ENCODE measurements at regions not wholly inside any gene's neighbourhood (a gene's known extent, or its start where the extent isn't known, plus 50 kb on each side); places are given as distances from the start of the nearest gene placed in this dataset.

DNA sequence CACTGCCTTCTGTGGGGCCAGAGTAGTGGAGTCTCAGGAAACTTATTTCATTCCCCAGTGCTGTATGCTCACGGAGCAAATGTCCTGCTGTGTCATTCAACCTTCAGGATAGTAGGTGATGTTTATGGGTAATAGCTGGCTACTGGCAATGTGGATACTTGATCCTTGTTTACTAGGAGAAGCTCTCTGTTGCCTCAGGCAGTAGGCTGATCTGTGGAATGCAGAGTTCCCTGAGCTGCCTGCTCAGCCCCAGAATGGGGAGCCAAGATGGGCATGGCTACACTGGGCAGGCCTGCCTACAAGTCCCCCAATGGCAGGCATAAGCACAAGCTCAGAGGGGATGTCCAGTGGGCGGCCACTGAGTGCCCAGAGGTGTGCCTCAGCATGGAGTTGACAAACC, 323.1 kb upstream of the KCNN2 start:
- H3K4me1 ChIP-seq (ENCODE audit: control insufficient read depth, low read length): no peaks in the 10 kb centered on the region
- H3K79me2 ChIP-seq (ENCODE audit: control insufficient read depth, low read length): no peaks in the 10 kb centered on the region
- no peak overlapping the region for H3K4me2 ChIP-seq (ENCODE audit: low read length)
- H3F3A ChIP-seq (ENCODE audit: control insufficient read depth, insufficient read depth): no peaks in the 10 kb centered on the region
- no peak overlapping the region for H3K27ac ChIP-seq (ENCODE audit: low read depth, low read length)
- no peaks in the 10 kb centered on the region for H4K20me1 ChIP-seq (ENCODE audit: control insufficient read depth, insufficient read depth, low read depth, low read length)
- TF ChIP-seq, protein P1, sequence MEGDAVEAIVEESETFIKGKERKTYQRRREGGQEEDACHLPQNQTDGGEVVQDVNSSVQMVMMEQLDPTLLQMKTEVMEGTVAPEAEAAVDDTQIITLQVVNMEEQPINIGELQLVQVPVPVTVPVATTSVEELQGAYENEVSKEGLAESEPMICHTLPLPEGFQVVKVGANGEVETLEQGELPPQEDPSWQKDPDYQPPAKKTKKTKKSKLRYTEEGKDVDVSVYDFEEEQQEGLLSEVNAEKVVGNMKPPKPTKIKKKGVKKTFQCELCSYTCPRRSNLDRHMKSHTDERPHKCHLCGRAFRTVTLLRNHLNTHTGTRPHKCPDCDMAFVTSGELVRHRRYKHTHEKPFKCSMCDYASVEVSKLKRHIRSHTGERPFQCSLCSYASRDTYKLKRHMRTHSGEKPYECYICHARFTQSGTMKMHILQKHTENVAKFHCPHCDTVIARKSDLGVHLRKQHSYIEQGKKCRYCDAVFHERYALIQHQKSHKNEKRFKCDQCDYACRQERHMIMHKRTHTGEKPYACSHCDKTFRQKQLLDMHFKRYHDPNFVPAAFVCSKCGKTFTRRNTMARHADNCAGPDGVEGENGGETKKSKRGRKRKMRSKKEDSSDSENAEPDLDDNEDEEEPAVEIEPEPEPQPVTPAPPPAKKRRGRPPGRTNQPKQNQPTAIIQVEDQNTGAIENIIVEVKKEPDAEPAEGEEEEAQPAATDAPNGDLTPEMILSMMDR (IDR thresholded peaks at IDR 0.05; ENCODE audit: low read depth, low read length, poor library complexity, severe bottlenecking): no peak
- TF ChIP-seq EZH2phosphoT487 (IDR thresholded peaks at IDR 0.05; ENCODE audit: borderline replicate concordance, low read length): no peak
- H3K27me3 ChIP-seq (ENCODE audit: control insufficient read depth, low read length): no peaks in the 10 kb centered on the region
- H3K36me3 ChIP-seq (ENCODE audit: control insufficient read depth, low read length): no peaks in the 10 kb centered on the region
- no peaks in the 10 kb centered on the region for H3K9me2 ChIP-seq (replicated peaks; ENCODE audit: control insufficient read depth, low read length)
- H3K9me3 ChIP-seq (ENCODE audit: control insufficient read depth, insufficient read depth, low read length): peaks cover 3% of the 10 kb centered on the region; the same call in 1 of the 2 replicates
- H3K4me3 ChIP-seq (ENCODE audit: low read length): no peak overlapping the region

DNA sequence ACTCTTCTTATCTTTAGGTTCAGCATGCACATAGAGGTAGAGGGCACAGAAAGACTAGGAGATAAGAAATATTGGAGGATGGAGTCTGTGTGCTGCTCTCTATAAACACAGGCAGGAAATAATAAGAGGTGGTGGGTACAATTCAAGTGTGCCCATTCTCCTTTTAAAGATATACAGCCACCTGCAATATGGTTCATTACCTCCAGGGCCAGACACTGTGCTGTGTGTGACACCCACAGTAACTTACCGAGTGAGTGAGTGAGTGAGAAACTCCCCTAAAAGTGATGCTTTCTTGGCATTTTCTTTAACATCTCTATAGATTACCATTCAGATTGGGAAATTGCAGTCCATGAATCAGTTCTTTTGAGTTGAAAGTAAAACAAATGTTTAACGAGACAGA, 311.8 kb upstream of the KCNN2 start:
- no peak overlapping the region for H3K4me2 ChIP-seq (ENCODE audit: low read length)

DNA sequence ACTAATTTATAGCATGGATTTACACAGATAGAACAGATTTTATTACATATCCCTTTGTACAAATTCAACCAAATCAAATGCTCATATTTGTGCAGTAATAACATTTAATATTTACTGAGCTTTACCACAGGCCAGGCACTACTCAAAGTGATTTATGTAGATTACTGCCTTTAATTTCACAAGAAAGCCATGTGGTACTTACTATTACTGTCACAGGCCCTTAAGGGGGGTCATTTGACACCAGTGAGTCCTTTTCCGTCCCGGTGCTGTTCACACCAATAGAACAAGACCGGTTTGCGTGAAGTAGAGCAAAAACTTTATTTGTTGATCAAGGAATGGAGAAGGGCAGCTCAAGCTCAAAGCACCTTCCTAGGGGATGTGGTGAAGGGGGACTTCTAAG, 308.5 kb upstream of the KCNN2 start:
- Histone ChIP-seq H3K4me1 (ENCODE audit: control insufficient read depth, low read length) (no peaks in the 10 kb centered on the region), H4K20me1 (ENCODE audit: control insufficient read depth, insufficient read depth, low read depth, low read length) (no peaks in the 10 kb centered on the region), H3K27ac (ENCODE audit: low read depth, low read length) (no peak overlapping the region), H3K9me2 (replicated peaks; ENCODE audit: control insufficient read depth, low read length) (no peaks in the 10 kb centered on the region), H3K4me2 (ENCODE audit: low read length) (no peak overlapping the region), H3K27me3 (ENCODE audit: control insufficient read depth, low read length) (no peaks in the 10 kb centered on the region), H3K9me3 (ENCODE audit: control insufficient read depth, insufficient read depth, low read length) (no peaks in the 10 kb centered on the region), H3K4me3 (ENCODE audit: low read length) (no peak overlapping the region), H3K36me3 (ENCODE audit: control insufficient read depth, low read length) (no peaks in the 10 kb centered on the region), H3F3A (ENCODE audit: control insufficient read depth, insufficient read depth) (no peaks in the 10 kb centered on the region), H3K79me2 (ENCODE audit: control insufficient read depth, low read length) (no peaks in the 10 kb centered on the region)
- no peak for TF ChIP-seq EZH2phosphoT487 (IDR thresholded peaks at IDR 0.05; ENCODE audit: borderline replicate concordance, low read length)
- TF ChIP-seq, protein P1 (IDR thresholded peaks at IDR 0.05; ENCODE audit: low read depth, low read length, poor library complexity, severe bottlenecking): no peak

More for the DNA sequence above, 311.8 kb upstream of the KCNN2 start:
- TF ChIP-seq, protein P1 (IDR thresholded peaks at IDR 0.05; ENCODE audit: low read depth, low read length, poor library complexity, severe bottlenecking): no peak
- no peak for TF ChIP-seq EZH2phosphoT487 (IDR thresholded peaks at IDR 0.05; ENCODE audit: borderline replicate concordance, low read length)
- H3K9me3 ChIP-seq (ENCODE audit: control insufficient read depth, insufficient read depth, low read length): no peaks in the 10 kb centered on the region
- H3K27ac ChIP-seq (ENCODE audit: low read depth, low read length): no peak overlapping the region
- H3K9me2 ChIP-seq (replicated peaks; ENCODE audit: control insufficient read depth, low read length): no peaks in the 10 kb centered on the region
- no peaks in the 10 kb centered on the region for H3K27me3 ChIP-seq (ENCODE audit: control insufficient read depth, low read length)
- no peaks in the 10 kb centered on the region for H3K79me2 ChIP-seq (ENCODE audit: control insufficient read depth, low read length)
- H3K4me1 ChIP-seq (ENCODE audit: control insufficient read depth, low read length): no peaks in the 10 kb centered on the region
- no peaks in the 10 kb centered on the region for H3K36me3 ChIP-seq (ENCODE audit: control insufficient read depth, low read length)
- H4K20me1 ChIP-seq (ENCODE audit: control insufficient read depth, insufficient read depth, low read depth, low read length): no peaks in the 10 kb centered on the region
- no peak overlapping the region for H3K4me3 ChIP-seq (ENCODE audit: low read length)
- no peaks in the 10 kb centered on the region for H3F3A ChIP-seq (ENCODE audit: control insufficient read depth, insufficient read depth)

DNA sequence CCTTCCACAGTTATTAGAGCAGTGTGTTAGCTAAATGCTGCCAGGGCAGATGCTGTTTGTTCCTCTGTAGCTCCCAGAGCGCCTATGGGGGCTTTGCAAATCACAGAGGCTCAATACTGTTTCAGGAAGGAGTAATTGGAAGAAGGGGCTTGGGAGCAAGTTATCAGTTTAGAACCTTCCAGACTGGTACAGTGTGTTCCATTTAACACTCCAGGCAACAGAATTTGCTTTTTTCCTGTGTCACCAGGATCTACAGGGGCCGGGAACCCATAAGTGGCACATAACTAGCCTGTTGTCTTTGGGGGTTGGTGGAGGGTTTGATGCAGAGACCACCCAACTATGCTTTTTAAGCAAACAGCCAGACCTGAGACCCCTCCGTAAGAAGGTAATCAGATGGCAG, 307.3 kb upstream of the KCNN2 start:
- no peaks in the 10 kb centered on the region for H4K20me1 ChIP-seq (ENCODE audit: control insufficient read depth, insufficient read depth, low read depth, low read length)
- H3K27me3 ChIP-seq (ENCODE audit: control insufficient read depth, low read length): no peaks in the 10 kb centered on the region
- no peaks in the 10 kb centered on the region for H3F3A ChIP-seq (ENCODE audit: control insufficient read depth, insufficient read depth)
- no peak overlapping the region for H3K4me2 ChIP-seq (ENCODE audit: low read length)
- TF ChIP-seq EZH2phosphoT487 (IDR thresholded peaks at IDR 0.05; ENCODE audit: borderline replicate concordance, low read length): no peak
- no peak overlapping the region for H3K27ac ChIP-seq (ENCODE audit: low read depth, low read length)
- H3K36me3 ChIP-seq (ENCODE audit: control insufficient read depth, low read length): no peaks in the 10 kb centered on the region
- no peaks in the 10 kb centered on the region for H3K9me2 ChIP-seq (replicated peaks; ENCODE audit: control insufficient read depth, low read length)
- H3K4me1 ChIP-seq (ENCODE audit: control insufficient read depth, low read length): no peaks in the 10 kb centered on the region
- H3K9me3 ChIP-seq (ENCODE audit: control insufficient read depth, insufficient read depth, low read length): no peaks in the 10 kb centered on the region
- no peaks in the 10 kb centered on the region for H3K79me2 ChIP-seq (ENCODE audit: control insufficient read depth, low read length)
- H3K4me3 ChIP-seq (ENCODE audit: low read length): no peak overlapping the region
